ENCODE measurements at regions not wholly inside any gene's neighbourhood (a gene's known extent, or its start where the extent isn't known, plus 50 kb on each side); places are given as distances from the start of the nearest gene placed in this dataset.

DNA sequence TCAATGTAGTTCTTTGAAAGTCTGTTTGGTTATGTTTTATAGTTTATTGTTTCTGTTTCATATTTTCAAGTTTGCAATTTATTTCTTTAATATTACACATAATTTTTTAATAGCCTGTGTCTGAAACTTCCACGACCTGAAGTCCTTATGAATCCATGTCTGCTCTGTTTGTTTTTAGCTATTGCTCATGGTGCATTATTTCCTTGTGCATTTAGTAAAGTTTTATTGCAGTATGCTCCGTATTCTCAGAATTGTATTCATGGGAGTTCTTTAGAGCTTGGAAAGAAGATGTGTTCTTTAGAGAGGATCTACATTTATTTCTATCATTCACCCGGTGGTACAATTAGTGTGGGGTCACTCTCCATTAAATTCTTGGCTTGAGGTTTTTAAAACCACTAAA lies 133.2 kb upstream of the NFIB start:
- TF ChIP-seq, protein P1, sequence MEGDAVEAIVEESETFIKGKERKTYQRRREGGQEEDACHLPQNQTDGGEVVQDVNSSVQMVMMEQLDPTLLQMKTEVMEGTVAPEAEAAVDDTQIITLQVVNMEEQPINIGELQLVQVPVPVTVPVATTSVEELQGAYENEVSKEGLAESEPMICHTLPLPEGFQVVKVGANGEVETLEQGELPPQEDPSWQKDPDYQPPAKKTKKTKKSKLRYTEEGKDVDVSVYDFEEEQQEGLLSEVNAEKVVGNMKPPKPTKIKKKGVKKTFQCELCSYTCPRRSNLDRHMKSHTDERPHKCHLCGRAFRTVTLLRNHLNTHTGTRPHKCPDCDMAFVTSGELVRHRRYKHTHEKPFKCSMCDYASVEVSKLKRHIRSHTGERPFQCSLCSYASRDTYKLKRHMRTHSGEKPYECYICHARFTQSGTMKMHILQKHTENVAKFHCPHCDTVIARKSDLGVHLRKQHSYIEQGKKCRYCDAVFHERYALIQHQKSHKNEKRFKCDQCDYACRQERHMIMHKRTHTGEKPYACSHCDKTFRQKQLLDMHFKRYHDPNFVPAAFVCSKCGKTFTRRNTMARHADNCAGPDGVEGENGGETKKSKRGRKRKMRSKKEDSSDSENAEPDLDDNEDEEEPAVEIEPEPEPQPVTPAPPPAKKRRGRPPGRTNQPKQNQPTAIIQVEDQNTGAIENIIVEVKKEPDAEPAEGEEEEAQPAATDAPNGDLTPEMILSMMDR (IDR thresholded peaks at IDR 0.05; ENCODE audit: unreplicated experiment): no peak
- H3K4me3 Mint-ChIP-seq: no peak overlapping the region
- DNase-seq (ENCODE audit: low spot score in 2 of 2, unreplicated experiment in 2 of 2): no peak
- H3K27me3 Mint-ChIP-seq (ENCODE audit: low read depth): peaks cover 2% of the 10 kb centered on the region
- H3K4me1 Mint-ChIP-seq: peaks cover 7% of the 10 kb centered on the region
- no peaks in the 10 kb centered on the region for H3K36me3 Mint-ChIP-seq
- peaks cover 22% of the 10 kb centered on the region for H3K9me3 Mint-ChIP-seq
- no peak overlapping the region for H3K27ac Mint-ChIP-seq

DNA sequence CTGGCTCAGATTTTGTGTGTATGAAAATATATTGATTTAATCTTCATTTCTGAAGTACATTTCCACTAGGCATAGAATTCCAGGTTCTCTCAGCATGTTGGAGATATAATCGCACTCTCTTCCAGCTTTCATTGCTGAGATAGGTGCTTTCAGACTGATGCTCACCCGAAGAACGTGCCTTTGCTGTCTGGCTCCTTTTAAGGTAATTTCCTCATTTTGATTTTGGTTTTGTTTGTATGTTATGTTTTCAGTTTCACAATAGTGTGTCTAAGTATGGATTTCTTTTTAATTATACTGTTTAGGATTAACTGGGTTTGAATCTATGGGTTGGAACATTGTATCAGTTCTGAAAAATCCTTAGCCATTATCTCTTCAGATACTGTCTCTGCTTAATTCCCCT lies 132.0 kb upstream of the NFIB start:
- Mint-ChIP-seq H3K4me3 (no peak overlapping the region), H3K36me3 (no peaks in the 10 kb centered on the region), H3K4me1 (peaks cover 12% of the 10 kb centered on the region), H3K27ac (no peak overlapping the region), H3K9me3 (peaks cover 22% of the 10 kb centered on the region), H3K27me3 (ENCODE audit: low read depth) (peaks cover 2% of the 10 kb centered on the region)
- TF ChIP-seq, protein P1 (IDR thresholded peaks at IDR 0.05; ENCODE audit: unreplicated experiment): no peak
- DNase-seq (ENCODE audit: low spot score in 2 of 2, unreplicated experiment in 2 of 2): no peak

DNA sequence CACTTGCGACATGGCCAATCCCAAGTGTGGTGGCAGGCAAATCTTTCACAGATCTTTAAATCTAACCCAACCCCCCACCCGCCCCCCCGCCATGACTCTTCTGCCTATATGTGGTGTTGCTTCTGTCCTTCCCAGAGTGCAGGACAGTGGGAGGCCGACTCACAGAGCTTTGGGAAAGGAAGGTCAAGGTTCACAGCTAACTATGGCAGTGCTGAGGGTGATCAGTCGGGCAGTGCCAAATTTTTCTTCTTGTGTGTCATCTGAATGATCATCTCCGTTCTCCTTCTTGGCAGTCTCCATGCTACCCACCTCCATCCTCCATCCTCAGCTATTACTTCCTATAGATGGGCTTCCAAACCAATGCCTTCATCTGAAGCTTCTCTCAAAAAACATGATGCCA lies 129.0 kb upstream of the NFIB start:
- H3K4me3 Mint-ChIP-seq: no peak overlapping the region
- no peaks in the 10 kb centered on the region for H3K36me3 Mint-ChIP-seq
- no peak overlapping the region for H3K27ac Mint-ChIP-seq
- H3K4me1 Mint-ChIP-seq: peaks cover 21% of the 10 kb centered on the region
- no peaks in the 10 kb centered on the region for H3K27me3 Mint-ChIP-seq (ENCODE audit: low read depth)
- TF ChIP-seq, protein P1 (IDR thresholded peaks at IDR 0.05; ENCODE audit: unreplicated experiment): no peak
- H3K9me3 Mint-ChIP-seq: peaks cover 17% of the 10 kb centered on the region
- no peak for DNase-seq (ENCODE audit: low spot score in 2 of 2, unreplicated experiment in 2 of 2)

DNA sequence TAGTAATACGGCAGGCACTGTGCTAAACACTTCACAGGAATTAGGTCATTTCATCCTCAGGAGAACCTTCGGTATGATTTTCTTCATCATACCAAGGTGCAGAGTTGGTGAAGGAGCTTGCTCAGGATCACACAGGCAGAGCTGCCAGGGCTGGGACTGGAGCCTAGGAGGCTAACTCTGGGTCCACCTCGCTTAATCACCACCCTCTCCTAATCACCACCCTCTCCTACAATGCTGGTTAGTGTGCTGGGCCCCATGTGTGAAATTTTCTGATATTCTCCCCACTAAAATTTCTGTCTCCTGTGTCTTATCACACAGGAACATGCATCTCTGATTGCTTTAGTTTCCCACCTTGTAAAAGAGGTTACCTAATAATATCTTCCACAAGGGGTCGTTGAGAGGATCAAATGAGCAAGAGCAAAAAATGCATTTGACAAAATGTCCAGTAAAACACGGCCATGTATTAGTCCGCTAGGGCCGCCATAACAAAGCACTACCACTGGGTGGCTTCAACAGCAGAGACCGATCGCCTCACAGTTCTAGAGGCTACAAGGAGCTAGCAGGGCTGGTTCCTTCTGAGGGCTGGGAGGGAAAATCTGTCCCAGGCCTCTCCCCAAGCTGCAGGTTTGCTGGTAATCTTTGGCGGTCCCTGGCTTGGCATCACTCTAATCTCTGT lies 128.2 kb upstream of the NFIB start:
- no peak overlapping the region for H3K4me3 Mint-ChIP-seq
- no peaks in the 10 kb centered on the region for H3K36me3 Mint-ChIP-seq
- DNase-seq (ENCODE audit: low spot score in 2 of 2, unreplicated experiment in 2 of 2): no peak
- no peak overlapping the region for H3K27ac Mint-ChIP-seq
- H3K9me3 Mint-ChIP-seq: peaks cover 9% of the 10 kb centered on the region
- H3K4me1 Mint-ChIP-seq: peaks cover 30% of the 10 kb centered on the region
- H3K27me3 Mint-ChIP-seq (ENCODE audit: low read depth): no peaks in the 10 kb centered on the region
- TF ChIP-seq, protein P1 (IDR thresholded peaks at IDR 0.05; ENCODE audit: unreplicated experiment): peak; percentile 46

DNA sequence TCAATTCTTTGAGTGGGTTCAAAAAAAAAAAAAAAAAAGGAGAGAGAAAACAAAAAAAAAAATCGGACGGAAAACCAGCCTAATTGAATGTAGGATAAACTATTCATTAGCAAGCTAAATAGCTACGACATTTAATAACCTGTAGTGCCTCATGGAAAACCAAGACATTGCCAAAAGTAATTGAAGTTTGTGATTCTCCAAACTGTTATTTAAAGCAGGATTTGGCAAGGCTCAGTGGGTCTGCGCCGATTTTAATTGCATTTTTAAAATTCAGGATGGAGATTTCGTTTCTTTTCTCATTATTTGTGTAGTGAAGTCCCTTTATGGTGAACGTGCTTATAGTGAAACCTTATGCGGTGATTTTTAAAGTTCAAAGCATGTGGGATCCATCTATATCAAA lies 127.2 kb upstream of the NFIB start:
- no peaks in the 10 kb centered on the region for H3K9me3 Mint-ChIP-seq
- H3K4me3 Mint-ChIP-seq: no peak overlapping the region
- peaks cover 36% of the 10 kb centered on the region for H3K4me1 Mint-ChIP-seq
- TF ChIP-seq, protein P1 (IDR thresholded peaks at IDR 0.05; ENCODE audit: unreplicated experiment): no peak
- H3K27me3 Mint-ChIP-seq (ENCODE audit: low read depth): no peaks in the 10 kb centered on the region
- no peak for DNase-seq (ENCODE audit: low spot score in 2 of 2, unreplicated experiment in 2 of 2)
- H3K36me3 Mint-ChIP-seq: no peaks in the 10 kb centered on the region
- H3K27ac Mint-ChIP-seq: no peak overlapping the region

DNA sequence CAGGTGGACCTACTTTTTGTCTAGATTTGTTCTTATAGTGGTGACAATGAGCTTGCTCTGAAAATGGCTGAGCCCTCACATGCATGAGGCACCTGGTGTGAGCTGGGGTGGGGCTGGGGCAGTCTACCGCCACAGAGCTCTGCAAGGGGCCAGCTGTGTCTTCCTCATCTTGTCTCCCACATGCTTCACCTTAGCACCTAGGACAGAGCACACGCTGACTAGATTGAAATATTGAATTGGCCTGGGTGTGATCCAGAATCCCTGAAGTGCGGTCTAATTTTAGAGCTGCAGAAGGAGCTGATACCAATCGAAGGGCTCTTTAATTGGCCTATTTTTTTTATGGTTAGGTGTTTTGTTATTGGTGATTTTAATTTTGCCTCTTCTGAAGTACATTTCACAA lies 126.1 kb upstream of the NFIB start:
- Mint-ChIP-seq H3K9me3 (no peaks in the 10 kb centered on the region), H3K4me3 (no peak overlapping the region), H3K36me3 (no peaks in the 10 kb centered on the region), H3K27me3 (ENCODE audit: low read depth) (no peaks in the 10 kb centered on the region), H3K4me1 (peaks cover 39% of the 10 kb centered on the region), H3K27ac (no peak overlapping the region)
- no peak for DNase-seq (ENCODE audit: low spot score in 2 of 2, unreplicated experiment in 2 of 2)
- TF ChIP-seq, protein P1 (IDR thresholded peaks at IDR 0.05; ENCODE audit: unreplicated experiment): no peak
